ENCODE measurements at regions not wholly inside any gene's neighbourhood (a gene's known extent, or its start where the extent isn't known, plus 50 kb on each side); places are given as distances from the start of the nearest gene placed in this dataset.

DNA sequence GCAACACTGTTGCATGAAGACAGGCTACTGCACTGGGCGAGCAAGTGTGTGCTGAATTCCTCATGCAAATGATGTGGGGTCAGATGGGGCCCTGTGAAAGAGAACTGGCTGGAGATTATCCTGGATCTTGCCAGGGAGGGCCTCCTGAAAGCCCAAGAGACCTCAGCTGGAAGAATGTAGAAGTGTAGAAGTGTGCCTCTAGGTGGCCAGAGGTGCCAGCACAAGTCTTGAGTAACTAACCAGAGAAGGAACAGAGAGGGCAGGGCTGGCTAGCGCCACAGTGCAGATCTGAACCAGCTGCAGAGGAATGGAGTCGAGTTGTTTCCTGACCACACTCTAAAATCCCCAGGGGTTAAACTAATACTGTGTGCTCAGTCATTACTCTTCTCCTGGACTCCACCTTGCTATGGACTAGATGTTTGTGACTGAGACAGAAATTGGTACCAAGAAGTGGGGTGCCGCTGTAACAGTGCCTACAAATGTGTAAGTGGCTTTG lies 399.3 kb downstream of the LRATD1 start:
- Histone ChIP-seq H3K9ac (ENCODE audit: low read depth, low read length) (no peak overlapping the region), H3K4me3 (ENCODE audit: low read length) (no peak overlapping the region), H3K9me3 (ENCODE audit: insufficient read depth, low read depth, low read length) (no peaks in the 10 kb centered on the region), H3K4me1 (ENCODE audit: insufficient read depth, low read length) (no peaks in the 10 kb centered on the region), H3K27me3 (ENCODE audit: insufficient read depth, low read length) (no peaks in the 10 kb centered on the region), H3K36me3 (ENCODE audit: insufficient read depth, low read length) (no peaks in the 10 kb centered on the region), H3K27ac (ENCODE audit: low read depth, low read length) (no peak overlapping the region)
- WGBS = 82% methylated on average over 4 of the region's 4 CpGs

DNA sequence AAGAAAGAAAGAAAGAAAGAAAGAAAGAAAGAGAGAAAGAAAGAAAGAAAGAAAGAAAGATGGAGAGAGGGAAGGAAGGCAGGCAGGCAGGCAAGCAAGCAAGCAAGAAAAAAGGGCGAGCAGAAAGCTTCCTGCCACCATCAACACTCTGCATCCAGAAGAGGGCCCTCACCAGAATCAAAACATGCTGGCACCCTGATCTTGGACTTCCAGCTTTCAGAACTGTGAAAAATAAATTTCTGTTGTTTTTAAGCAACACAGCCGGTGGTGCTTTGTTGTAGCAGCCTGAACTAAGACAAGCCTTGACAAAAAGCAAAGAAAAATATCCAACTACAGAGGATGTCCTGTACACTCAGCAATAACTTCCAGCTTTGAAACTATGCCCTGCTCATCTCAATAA lies 401.7 kb downstream of the LRATD1 start:
- Histone ChIP-seq H3K9me3 (ENCODE audit: insufficient read depth, low read depth, low read length) (no peaks in the 10 kb centered on the region), H3K27ac (ENCODE audit: low read depth, low read length) (no peak overlapping the region), H3K27me3 (ENCODE audit: insufficient read depth, low read length) (no peaks in the 10 kb centered on the region), H3K4me3 (ENCODE audit: low read length) (no peak overlapping the region), H3K9ac (ENCODE audit: low read depth, low read length) (no peak overlapping the region), H3K36me3 (ENCODE audit: insufficient read depth, low read length) (no peaks in the 10 kb centered on the region), H3K4me1 (ENCODE audit: insufficient read depth, low read length) (no peaks in the 10 kb centered on the region)
- WGBS = 85% methylated on average over 2 of the region's 2 CpGs

GRCh38 chr2:15034860-15035259 lies 402.3 kb downstream of the LRATD1 start:
- no peaks in the 10 kb centered on the region for H3K36me3 ChIP-seq (ENCODE audit: insufficient read depth, low read length)
- no CpG with 5 or more reads among the region's 2 CpGs for WGBS
- H3K4me1 ChIP-seq (ENCODE audit: insufficient read depth, low read length) = no peaks in the 10 kb centered on the region
- no peaks in the 10 kb centered on the region for H3K27me3 ChIP-seq (ENCODE audit: insufficient read depth, low read length)
- no peak overlapping the region for H3K27ac ChIP-seq (ENCODE audit: low read depth, low read length)
- no peaks in the 10 kb centered on the region for H3K9me3 ChIP-seq (ENCODE audit: insufficient read depth, low read depth, low read length)
- H3K9ac ChIP-seq (ENCODE audit: low read depth, low read length) = no peak overlapping the region
- H3K4me3 ChIP-seq (ENCODE audit: low read length) = no peak overlapping the region

GRCh38 chr2:15038366-15039364 lies 406.1 kb downstream of the LRATD1 start:
- Histone ChIP-seq H3K4me3 (ENCODE audit: low read length) (no peak overlapping the region), H3K27me3 (ENCODE audit: insufficient read depth, low read length) (no peaks in the 10 kb centered on the region), H3K36me3 (ENCODE audit: insufficient read depth, low read length) (no peaks in the 10 kb centered on the region), H3K27ac (ENCODE audit: low read depth, low read length) (no peak overlapping the region), H3K9ac (ENCODE audit: low read depth, low read length) (no peak overlapping the region), H3K4me1 (ENCODE audit: insufficient read depth, low read length) (peaks cover 16% of the 10 kb centered on the region), H3K9me3 (ENCODE audit: insufficient read depth, low read depth, low read length) (no peaks in the 10 kb centered on the region)
- 89% methylated on average over 13 of the region's 15 CpGs for WGBS

DNA sequence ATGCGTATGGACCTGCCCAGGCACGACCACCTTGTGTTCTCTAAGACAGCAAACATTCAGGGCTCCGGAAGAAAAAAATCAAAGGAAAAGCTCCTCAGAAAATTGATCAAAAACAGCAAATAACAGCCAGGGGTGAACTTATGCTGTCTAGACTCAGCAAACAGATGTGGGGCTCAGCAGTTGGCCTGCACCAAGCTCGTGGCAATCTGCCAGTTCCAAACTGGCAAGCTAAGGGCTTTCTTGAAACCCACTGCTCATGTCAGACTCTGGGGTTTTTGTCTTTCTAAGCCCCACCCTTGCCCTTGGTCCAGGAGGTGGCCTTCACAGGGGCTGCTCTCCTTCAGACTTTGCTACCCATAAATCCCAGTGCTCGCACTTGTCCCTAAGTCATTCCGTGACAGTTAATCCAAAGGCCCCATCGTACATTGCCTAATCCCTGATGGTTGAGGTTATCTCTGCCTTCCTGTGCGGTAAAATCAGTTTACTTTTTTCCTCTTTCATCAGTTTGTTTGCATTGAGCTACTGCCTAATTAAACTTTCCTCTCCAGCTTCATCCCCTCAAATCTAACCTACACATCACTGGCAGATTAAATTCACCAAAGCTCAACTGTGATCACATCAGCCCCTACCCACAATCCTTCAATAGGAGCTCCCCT lies 408.0 kb downstream of the LRATD1 start:
- peaks cover 30% of the 10 kb centered on the region for H3K4me1 ChIP-seq (ENCODE audit: insufficient read depth, low read length)
- H3K4me3 ChIP-seq (ENCODE audit: low read length) = no peak overlapping the region
- no peaks in the 10 kb centered on the region for H3K36me3 ChIP-seq (ENCODE audit: insufficient read depth, low read length)
- no peak overlapping the region for H3K9ac ChIP-seq (ENCODE audit: low read depth, low read length)
- 95% methylated on average over 8 of the region's 8 CpGs for WGBS
- no peak overlapping the region for H3K27ac ChIP-seq (ENCODE audit: low read depth, low read length)
- H3K27me3 ChIP-seq (ENCODE audit: insufficient read depth, low read length) = no peaks in the 10 kb centered on the region
- no peaks in the 10 kb centered on the region for H3K9me3 ChIP-seq (ENCODE audit: insufficient read depth, low read depth, low read length)

DNA sequence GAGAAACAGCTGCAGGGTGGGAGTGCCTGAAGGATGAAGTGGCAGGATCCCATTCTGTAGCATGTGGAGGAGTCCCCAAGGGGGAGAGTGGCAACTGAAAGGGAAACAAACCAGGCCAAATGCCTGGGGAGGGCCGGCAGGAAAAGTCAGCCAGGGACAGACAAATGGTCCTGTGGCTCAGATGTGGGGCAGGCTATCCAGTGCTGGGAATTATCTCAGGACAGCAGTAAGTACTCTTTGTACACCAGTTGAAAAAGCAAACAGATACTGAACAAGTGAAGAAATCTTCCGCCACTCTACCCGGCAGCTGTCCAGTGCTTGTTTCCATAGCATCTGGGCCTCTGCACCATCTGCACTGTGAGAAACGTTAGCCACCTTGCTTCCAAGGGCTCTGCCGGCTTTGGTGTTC lies 408.9 kb downstream of the LRATD1 start:
- Histone ChIP-seq H3K4me1 (ENCODE audit: insufficient read depth, low read length) (peaks cover 30% of the 10 kb centered on the region), H3K4me3 (ENCODE audit: low read length) (no peak overlapping the region), H3K27me3 (ENCODE audit: insufficient read depth, low read length) (no peaks in the 10 kb centered on the region), H3K27ac (ENCODE audit: low read depth, low read length) (no peak overlapping the region), H3K36me3 (ENCODE audit: insufficient read depth, low read length) (no peaks in the 10 kb centered on the region), H3K9ac (ENCODE audit: low read depth, low read length) (no peak overlapping the region), H3K9me3 (ENCODE audit: insufficient read depth, low read depth, low read length) (no peaks in the 10 kb centered on the region)
- 91% methylated on average over 5 of the region's 5 CpGs for WGBS

DNA sequence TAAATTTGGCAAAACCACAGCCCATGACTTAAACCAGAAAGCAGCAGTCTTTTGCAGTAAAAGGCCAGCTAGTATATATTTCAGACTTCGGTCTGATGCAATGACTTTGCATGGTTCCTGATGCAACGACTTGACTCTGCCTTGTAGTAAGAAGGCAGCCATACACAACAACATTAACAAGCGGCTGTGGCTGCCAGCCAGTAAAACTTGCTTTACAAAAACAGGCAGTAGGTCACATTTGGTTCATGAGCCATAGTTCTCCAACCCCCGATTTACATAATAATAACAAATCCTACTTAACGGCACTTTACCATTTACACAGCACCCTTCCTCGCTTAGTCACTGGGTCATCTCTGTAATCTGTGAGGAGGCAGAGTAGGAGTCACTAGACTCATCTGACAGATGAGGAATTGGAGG lies 410.3 kb downstream of the LRATD1 start:
- 55% methylated on average over 6 of the region's 6 CpGs for WGBS
- no peak overlapping the region for H3K9ac ChIP-seq (ENCODE audit: low read depth, low read length)
- peaks cover 30% of the 10 kb centered on the region for H3K4me1 ChIP-seq (ENCODE audit: insufficient read depth, low read length)
- H3K36me3 ChIP-seq (ENCODE audit: insufficient read depth, low read length) = no peaks in the 10 kb centered on the region
- H3K27ac ChIP-seq (ENCODE audit: low read depth, low read length) = no peak overlapping the region
- H3K4me3 ChIP-seq (ENCODE audit: low read length) = no peak overlapping the region
- H3K9me3 ChIP-seq (ENCODE audit: insufficient read depth, low read depth, low read length) = no peaks in the 10 kb centered on the region
- H3K27me3 ChIP-seq (ENCODE audit: insufficient read depth, low read length) = no peaks in the 10 kb centered on the region

- 47% methylated on average over 3 of the region's 4 CpGs for WGBS
- Histone ChIP-seq H3K9me3 (ENCODE audit: insufficient read depth, low read depth, low read length) (no peaks in the 10 kb centered on the region), H3K36me3 (ENCODE audit: insufficient read depth, low read length) (no peaks in the 10 kb centered on the region), H3K9ac (ENCODE audit: low read depth, low read length) (no peak overlapping the region), H3K27me3 (ENCODE audit: insufficient read depth, low read length) (no peaks in the 10 kb centered on the region), H3K4me1 (ENCODE audit: insufficient read depth, low read length) (peaks cover 30% of the 10 kb centered on the region), H3K4me3 (ENCODE audit: low read length) (no peak overlapping the region), H3K27ac (ENCODE audit: low read depth, low read length) (no peak overlapping the region)
These were observed 411.0 kb downstream of the LRATD1 start for GRCh38 chr2:15043336-15044058.

GRCh38 chr2:15045054-15045453 lies 412.5 kb downstream of the LRATD1 start:
- Histone ChIP-seq H3K4me1 (ENCODE audit: insufficient read depth, low read length) (peaks cover 30% of the 10 kb centered on the region), H3K27me3 (ENCODE audit: insufficient read depth, low read length) (no peaks in the 10 kb centered on the region), H3K27ac (ENCODE audit: low read depth, low read length) (no peak overlapping the region), H3K9me3 (ENCODE audit: insufficient read depth, low read depth, low read length) (no peaks in the 10 kb centered on the region), H3K36me3 (ENCODE audit: insufficient read depth, low read length) (no peaks in the 10 kb centered on the region), H3K9ac (ENCODE audit: low read depth, low read length) (no peak overlapping the region), H3K4me3 (ENCODE audit: low read length) (no peak overlapping the region)
- WGBS = 92% methylated on average over 4 of the region's 4 CpGs

GRCh38 chr2:15047184-15047583 lies 414.7 kb downstream of the LRATD1 start:
- Histone ChIP-seq H3K27ac (ENCODE audit: low read depth, low read length) (no peak overlapping the region), H3K4me3 (ENCODE audit: low read length) (no peak overlapping the region), H3K9ac (ENCODE audit: low read depth, low read length) (no peak overlapping the region), H3K36me3 (ENCODE audit: insufficient read depth, low read length) (no peaks in the 10 kb centered on the region), H3K9me3 (ENCODE audit: insufficient read depth, low read depth, low read length) (no peaks in the 10 kb centered on the region), H3K27me3 (ENCODE audit: insufficient read depth, low read length) (no peaks in the 10 kb centered on the region), H3K4me1 (ENCODE audit: insufficient read depth, low read length) (peaks cover 29% of the 10 kb centered on the region)
- 94% methylated on average over 5 of the region's 5 CpGs for WGBS

DNA sequence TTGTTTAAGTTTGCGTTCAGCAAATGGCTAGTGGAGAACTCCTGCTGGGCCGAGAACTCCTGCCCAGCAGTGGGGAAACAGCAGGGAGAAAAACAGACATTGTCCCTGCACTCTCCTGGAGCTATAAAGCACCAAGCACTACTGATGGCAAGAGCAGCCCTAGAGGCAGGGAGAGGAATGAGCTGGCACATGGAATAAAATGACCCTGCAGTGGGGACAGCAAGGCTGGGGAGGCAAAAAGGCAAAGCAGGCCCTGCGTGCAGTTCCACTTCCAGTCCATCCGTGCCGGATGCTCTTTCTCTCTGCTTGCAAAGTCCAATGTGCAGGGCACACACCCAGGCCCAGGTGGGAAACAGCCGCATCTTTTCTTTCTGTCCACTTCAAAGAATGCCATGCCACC lies 415.5 kb downstream of the LRATD1 start:
- WGBS = 81% methylated on average over 6 of the region's 6 CpGs
- Histone ChIP-seq H3K27me3 (ENCODE audit: insufficient read depth, low read length) (no peaks in the 10 kb centered on the region), H3K9me3 (ENCODE audit: insufficient read depth, low read depth, low read length) (no peaks in the 10 kb centered on the region), H3K36me3 (ENCODE audit: insufficient read depth, low read length) (no peaks in the 10 kb centered on the region), H3K27ac (ENCODE audit: low read depth, low read length) (no peak overlapping the region), H3K4me3 (ENCODE audit: low read length) (no peak overlapping the region), H3K4me1 (ENCODE audit: insufficient read depth, low read length) (peaks cover 27% of the 10 kb centered on the region), H3K9ac (ENCODE audit: low read depth, low read length) (no peak overlapping the region)

Data from HUES64 (cell line).